Neuronal stem cell (in vitro differentiated cells): ENCODE measurements at regions not wholly inside any gene's neighbourhood (a gene's known extent, or its start where the extent isn't known, plus 50 kb on each side); places are given as distances from the start of the nearest gene placed in this dataset.

Experiments
- DNase-seq: peaks from one replicate; pipeline ENCODE4 v3.0.0-alpha.2; 2013; ENCODE audit warnings: low spot score
- H2AFZ ChIP-seq: one replicate; pipeline ENCODE4 v1.6.1; 2013; ENCODE audit warnings: mild to moderate bottlenecking, low read length, inconsistent platforms
- H2AK5ac ChIP-seq: 2 replicates; pipeline ENCODE4 v1.6.1; 2013; ENCODE audit warnings: low read depth, mild to moderate bottlenecking, inconsistent platforms, low read length, moderate library complexity, mixed read lengths
- H2BK120ac ChIP-seq: 2 replicates; pipeline ENCODE4 v1.6.1; 2013; ENCODE audit warnings: low read depth, mild to moderate bottlenecking, inconsistent platforms, low read length, moderate library complexity, mixed read lengths
- H2BK12ac ChIP-seq: one replicate; pipeline ENCODE4 v1.6.1; 2013; ENCODE audit warnings: low read length, inconsistent platforms
- H2BK15ac ChIP-seq: 2 replicates; pipeline ENCODE4 v1.6.1; 2013; ENCODE audit warnings: mild to moderate bottlenecking, low read length, inconsistent platforms, mixed read lengths
- H2BK5ac ChIP-seq: one replicate; pipeline ENCODE4 v1.6.1; 2013; ENCODE audit warnings: inconsistent platforms, mild to moderate bottlenecking, low read length, moderate library complexity
- H3K14ac ChIP-seq: one replicate; pipeline ENCODE4 v1.6.1; 2013; ENCODE audit warnings: low read length, inconsistent platforms
- H3K18ac ChIP-seq: 2 replicates; pipeline ENCODE4 v1.6.1; 2013; ENCODE audit warnings: low read length, inconsistent platforms
- H3K23ac ChIP-seq: 2 replicates; pipeline ENCODE4 v1.6.1; 2013; ENCODE audit warnings: low read depth, mild to moderate bottlenecking, mixed read lengths, low read length, inconsistent platforms; ENCODE audit not compliant: poor library complexity
- H3K27ac ChIP-seq: replicated peaks from 3 replicates; pipeline ENCODE4 v1.5.1; 2013; ENCODE audit warnings: low read length, inconsistent platforms
- H3K27me3 ChIP-seq, 3 experiments: 2 replicates each; pipeline ENCODE4 v1.6.1; 2013; ENCODE audit warnings: low read length in 3 of 3, mild to moderate bottlenecking in 2 of 3, inconsistent platforms in 1 of 3, low read depth in 1 of 3, mixed read lengths in 1 of 3, moderate library complexity in 1 of 3; ENCODE audit not compliant: control insufficient read depth in 3 of 3, insufficient read depth in 3 of 3
- H3K36me3 ChIP-seq, 2 donors: replicated peaks in 1 of 2; 2 replicates each; pipeline ENCODE4 v1.6.1; 2013; ENCODE audit warnings: low read length in 2 of 2; ENCODE audit not compliant: control insufficient read depth in 2 of 2, insufficient read depth in 2 of 2
- H3K4ac ChIP-seq: 2 replicates; pipeline ENCODE4 v1.6.1; 2013; ENCODE audit warnings: inconsistent platforms, mild to moderate bottlenecking, low read length, moderate library complexity
- H3K4me1 ChIP-seq, 2 donors: 1 replicate in 1 of 2; 2 replicates in 1 of 2; pipeline ENCODE4 v1.6.1; 2013; ENCODE audit warnings: low read length in 2 of 2, low read depth in 1 of 2; ENCODE audit not compliant: control insufficient read depth in 2 of 2, insufficient read depth in 1 of 2
- H3K4me2 ChIP-seq: one replicate; pipeline ENCODE4 v1.6.1; 2013; ENCODE audit warnings: mild to moderate bottlenecking, low read length, inconsistent platforms; ENCODE audit not compliant: insufficient read depth, poor library complexity, severe bottlenecking
- H3K4me3 ChIP-seq, 2 donors: 2 replicates each; pipeline ENCODE4 v1.5.1; 2013; ENCODE audit warnings: low read length in 2 of 2, mild to moderate bottlenecking in 2 of 2, inconsistent platforms in 1 of 2, moderate library complexity in 1 of 2
- H3K79me1 ChIP-seq: one replicate; pipeline ENCODE4 v1.6.1; 2013; ENCODE audit warnings: low read depth, mild to moderate bottlenecking, inconsistent platforms, low read length, moderate library complexity
- H3K9ac ChIP-seq: one replicate; pipeline ENCODE4 v1.6.1; 2013; ENCODE audit warnings: mild to moderate bottlenecking, low read depth, low read length, inconsistent platforms; ENCODE audit not compliant: poor library complexity
- H3K9me3 ChIP-seq, 2 donors: replicated peaks in 1 of 2; 2 replicates each; pipeline versions ENCODE3 to v1.6.1; 2013; ENCODE audit warnings: low read length in 2 of 2, mild to moderate bottlenecking in 2 of 2, inconsistent platforms in 1 of 2, low read depth in 1 of 2, mixed read lengths in 1 of 2, moderate library complexity in 1 of 2; ENCODE audit not compliant: control insufficient read depth in 2 of 2, insufficient read depth in 1 of 2
- H4K8ac ChIP-seq: one replicate; pipeline ENCODE4 v1.6.1; 2013; ENCODE audit warnings: low read depth, mild to moderate bottlenecking, inconsistent platforms, low read length, moderate library complexity
- H4K91ac ChIP-seq: one replicate; pipeline ENCODE4 v1.6.1; 2013; ENCODE audit warnings: low read length, low read depth, mild to moderate bottlenecking, inconsistent platforms; ENCODE audit not compliant: poor library complexity
- WGBS, 2 donors: extraction: QIAGEN DNeasy Blood & Tissue Kit; methylation state at CpG; one replicate each; pipeline ENCODE4 v1.1.7; 2013; ENCODE audit warnings: missing lambda C conversion rate in 2 of 2, mixed read lengths in 1 of 2; ENCODE audit not compliant: insufficient read length in 2 of 2, insufficient replicate concordance in 1 of 2; ENCODE audit errors: extremely low coverage in 2 of 2; 5-methylcytosine and 5-hydroxymethylcytosine counted together

GRCh38 chr9:108070861-108071260 is 581.3 kb upstream of the KLF4 start:
- no peak overlapping the region for H4K91ac ChIP-seq
- H3K14ac ChIP-seq: no peak overlapping the region
- H3K23ac ChIP-seq: no peak overlapping the region
- no peak overlapping the region for H2AFZ ChIP-seq
- WGBS, 2 donors: no CpG with 5 or more reads among the region's 5 CpGs
- H3K36me3 ChIP-seq: no peaks in the 10 kb centered on the region
- H4K8ac ChIP-seq: no peak overlapping the region
- no peaks in the 10 kb centered on the region for H3K9me3 ChIP-seq
- H3K18ac ChIP-seq: no peak overlapping the region
- no peaks in the 10 kb centered on the region for H3K4me1 ChIP-seq
- no peak overlapping the region for H3K4ac ChIP-seq
- H2BK120ac ChIP-seq: no peak overlapping the region
- no peak overlapping the region for H3K4me2 ChIP-seq
- no peak overlapping the region for H2BK12ac ChIP-seq
- H3K9ac ChIP-seq: no peak overlapping the region
- no peak overlapping the region for H2BK5ac ChIP-seq
- DNase-seq: no peak
- no peaks in the 10 kb centered on the region for H3K79me1 ChIP-seq
- H3K27ac ChIP-seq: no peak overlapping the region
- H3K4me3 ChIP-seq: no peak overlapping the region
- no peaks in the 10 kb centered on the region for H3K27me3 ChIP-seq
- H2AK5ac ChIP-seq: no peak overlapping the region
- no peak overlapping the region for H2BK15ac ChIP-seq

GRCh38 chr9:108069991-108070390 is 580.4 kb upstream of the KLF4 start:
- no peak overlapping the region for H3K27ac ChIP-seq
- no peak overlapping the region for H2BK5ac ChIP-seq
- no peaks in the 10 kb centered on the region for H3K36me3 ChIP-seq
- no peaks in the 10 kb centered on the region for H3K4me1 ChIP-seq
- H3K4me3 ChIP-seq: no peak overlapping the region
- H3K14ac ChIP-seq: no peak overlapping the region
- H2AFZ ChIP-seq: no peak overlapping the region
- no peak overlapping the region for H2BK12ac ChIP-seq
- H3K79me1 ChIP-seq: no peaks in the 10 kb centered on the region
- no peaks in the 10 kb centered on the region for H3K9me3 ChIP-seq
- H3K4ac ChIP-seq: no peak overlapping the region
- H3K9ac ChIP-seq: no peak overlapping the region
- H2AK5ac ChIP-seq: no peak overlapping the region
- H3K18ac ChIP-seq: no peak overlapping the region
- H4K8ac ChIP-seq: no peak overlapping the region
- H3K4me2 ChIP-seq: no peak overlapping the region
- no peaks in the 10 kb centered on the region for H3K27me3 ChIP-seq
- no peak overlapping the region for H2BK120ac ChIP-seq
- no CpG with 5 or more reads among the region's 1 CpG for WGBS, 2 donors
- no peak overlapping the region for H4K91ac ChIP-seq
- no peak overlapping the region for H3K23ac ChIP-seq
- H2BK15ac ChIP-seq: no peak overlapping the region
- DNase-seq: no peak

- Histone ChIP-seq H4K8ac (no peak overlapping the region), H2BK5ac (no peak overlapping the region), H3K79me1 (no peaks in the 10 kb centered on the region), H3K18ac (no peak overlapping the region), H2BK12ac (no peak overlapping the region), H3K27me3 (no peaks in the 10 kb centered on the region), H3K14ac (no peak overlapping the region), H3K9me3 (no peaks in the 10 kb centered on the region), H3K27ac (no peak overlapping the region), H2AFZ (no peak overlapping the region), H2BK120ac (no peak overlapping the region), H3K4ac (no peak overlapping the region), H2BK15ac (no peak overlapping the region), H3K4me3 (no peak overlapping the region), H3K23ac (no peak overlapping the region), H3K4me1 (peaks cover 0 to 4% of the 10 kb centered on the region in 2 donors), H3K4me2 (no peak overlapping the region), H3K36me3 (no peaks in the 10 kb centered on the region), H4K91ac (no peak overlapping the region), H2AK5ac (no peak overlapping the region), H3K9ac (no peak overlapping the region)
- no peak for DNase-seq
- no CpG with 5 or more reads among the region's 8 CpGs for WGBS, 2 donors
Observed at GRCh38 chr9:108062680-108063079, 573.1 kb upstream of the KLF4 start.

DNA sequence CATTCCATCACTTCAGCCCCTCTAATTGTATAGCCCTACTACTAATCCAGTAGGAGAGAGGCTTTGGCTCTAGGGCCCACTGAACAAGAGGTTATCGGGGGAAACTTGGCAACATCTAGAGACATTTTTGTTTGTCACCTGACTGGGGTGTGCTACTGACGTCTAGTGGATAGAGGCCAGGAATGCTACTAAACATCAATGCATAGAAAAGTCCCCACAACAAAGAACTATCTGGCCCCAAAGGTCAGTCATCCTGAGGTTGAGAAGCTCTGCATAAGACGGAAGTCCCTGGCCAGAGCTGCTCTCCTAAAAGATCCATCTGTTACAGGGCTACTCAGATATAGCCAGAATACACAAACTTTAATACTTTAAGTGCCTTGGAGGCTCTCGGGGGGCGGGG is 570.6 kb upstream of the KLF4 start:
- H4K8ac ChIP-seq: no peak overlapping the region
- H3K36me3 ChIP-seq: no peaks in the 10 kb centered on the region
- H3K23ac ChIP-seq: no peak overlapping the region
- no peak overlapping the region for H2BK12ac ChIP-seq
- no peak overlapping the region for H4K91ac ChIP-seq
- no peak overlapping the region for H3K14ac ChIP-seq
- no peak overlapping the region for H2AK5ac ChIP-seq
- H3K9ac ChIP-seq: no peak overlapping the region
- H2BK15ac ChIP-seq: no peak overlapping the region
- no peaks in the 10 kb centered on the region for H3K27me3 ChIP-seq
- H3K4ac ChIP-seq: no peak overlapping the region
- H3K9me3 ChIP-seq: no peaks in the 10 kb centered on the region
- H3K4me2 ChIP-seq: no peak overlapping the region
- H3K4me3 ChIP-seq: no peak overlapping the region
- no peak overlapping the region for H2BK120ac ChIP-seq
- DNase-seq: no peak
- no peak overlapping the region for H2AFZ ChIP-seq
- no CpG with 5 or more reads among the region's 5 CpGs for WGBS, 2 donors
- H3K4me1 ChIP-seq: peaks cover 0 to 8% of the 10 kb centered on the region in 2 donors
- no peak overlapping the region for H3K18ac ChIP-seq
- H3K27ac ChIP-seq: no peak overlapping the region
- no peak overlapping the region for H2BK5ac ChIP-seq
- no peaks in the 10 kb centered on the region for H3K79me1 ChIP-seq
